Peyer's patch (tissue), 4 donors: ENCODE measurements at regions not wholly inside any gene's neighbourhood (a gene's known extent, or its start where the extent isn't known, plus 50 kb on each side); places are given as distances from the start of the nearest gene placed in this dataset.

Experiments used
- DNase-seq, 3 donors: peaks; one replicate each; pipeline ENCODE4 v3.0.0-alpha.2; 2017 to 2019
- H3K27ac ChIP-seq, 4 donors: fragments of 200-600 bp; sonication (generic); one replicate each; pipeline ENCODE4 v1.5.1; 2016 to 2019
- H3K27me3 ChIP-seq, 2 donors: fragments of 200-600 bp; sonication (generic); one replicate each; pipeline ENCODE4 v1.5.1; 2019
- H3K36me3 ChIP-seq, 3 donors: fragments of 200-600 bp; sonication (generic); one replicate each; pipeline ENCODE4 v1.5.1; 2016 to 2019
- H3K4me1 ChIP-seq, 4 donors: fragments of 200-600 bp; sonication (generic); one replicate each; pipeline ENCODE4 v1.5.1; 2016 to 2019
- H3K4me3 ChIP-seq, 4 donors: fragments of 200-600 bp; sonication (generic); 1 replicate in 3 of 4; 2 replicates in 1 of 4; pipeline ENCODE4 v1.5.1; 2016 to 2019; ENCODE audit warnings: mild to moderate bottlenecking in 1 of 4
- H3K9me3 ChIP-seq, 4 donors: fragments of 200-600 bp; sonication (generic); one replicate each; pipeline ENCODE4 v1.5.1; 2016 to 2019; ENCODE audit warnings: mild to moderate bottlenecking in 1 of 4
- CTCF ChIP-seq, 6 experiments: fragments of 450-650 bp in 4 of 6; fragments of 200-600 bp in 2 of 6; sonication (generic) in 1 of 6; IDR thresholded peaks; one replicate each; pipeline ENCODE4 v1.5.1; 2017 to 2019; ENCODE audit warnings: antibody characterized with exemption in 6 of 6, mild to moderate bottlenecking in 3 of 6, moderate library complexity in 1 of 6
- POLR2A ChIP-seq, 2 donors: fragments of 450-650 bp; IDR thresholded peaks; one replicate each; pipeline ENCODE4 v1.5.1; 2017; ENCODE audit warnings: antibody characterized with exemption in 2 of 2, mild to moderate bottlenecking in 2 of 2, moderate library complexity in 2 of 2

- no peak for DNase-seq
- Histone ChIP-seq H3K4me3 (no peak overlapping the region), H3K9me3 (no peaks in the 10 kb centered on the region), H3K27me3 (no peaks in the 10 kb centered on the region), H3K36me3 (no peaks in the 10 kb centered on the region), H3K4me1 (no peaks in the 10 kb centered on the region), H3K27ac (no peak overlapping the region)
- TF ChIP-seq CTCF (IDR thresholded peaks at IDR 0.05) (no peak), POLR2A (IDR thresholded peaks at IDR 0.05) (no peak)
Observed at GRCh38 chr15:97884513-97885131, 75.9 kb upstream of the ARRDC4 start.

GRCh38 chr15:97890307-97890706 lies 70.2 kb upstream of the ARRDC4 start:
- TF ChIP-seq POLR2A (IDR thresholded peaks at IDR 0.05) (no peak), CTCF (IDR thresholded peaks at IDR 0.05) (no peak)
- H3K27ac ChIP-seq: no peak overlapping the region

GRCh38 chr15:97892167-97892938 lies 68.2 kb upstream of the ARRDC4 start:
- no peak for DNase-seq
- no peaks in the 10 kb centered on the region for H3K4me1 ChIP-seq
- no peaks in the 10 kb centered on the region for H3K27me3 ChIP-seq
- no peaks in the 10 kb centered on the region for H3K9me3 ChIP-seq
- H3K36me3 ChIP-seq: no peaks in the 10 kb centered on the region
- TF ChIP-seq POLR2A (IDR thresholded peaks at IDR 0.05) (no peak), CTCF (IDR thresholded peaks at IDR 0.05) (no peak)
- H3K4me3 ChIP-seq: no peak overlapping the region
- H3K27ac ChIP-seq: no peak overlapping the region

More at GRCh38 chr15:97890307-97890706, 70.2 kb upstream of the ARRDC4 start:
- no peaks in the 10 kb centered on the region for H3K4me1 ChIP-seq
- DNase-seq: no peak
- no peaks in the 10 kb centered on the region for H3K27me3 ChIP-seq
- H3K36me3 ChIP-seq: no peaks in the 10 kb centered on the region
- H3K4me3 ChIP-seq: no peak overlapping the region
- H3K9me3 ChIP-seq: no peaks in the 10 kb centered on the region

GRCh38 chr15:97893967-97894366 lies 66.5 kb upstream of the ARRDC4 start:
- H3K4me1 ChIP-seq: no peaks in the 10 kb centered on the region
- DNase-seq: no peak
- no peaks in the 10 kb centered on the region for H3K27me3 ChIP-seq

GRCh38 chr15:97899981-97900380 lies 60.5 kb upstream of the ARRDC4 start:
- Histone ChIP-seq H3K9me3 (no peaks in the 10 kb centered on the region), H3K4me1 (no peaks in the 10 kb centered on the region), H3K36me3 (no peaks in the 10 kb centered on the region), H3K4me3 (no peak overlapping the region), H3K27me3 (no peaks in the 10 kb centered on the region), H3K27ac (no peak overlapping the region)
- TF ChIP-seq CTCF (IDR thresholded peaks at IDR 0.05) (no peak), POLR2A (IDR thresholded peaks at IDR 0.05) (no peak)
- no peak for DNase-seq

More at GRCh38 chr15:97893967-97894366, 66.5 kb upstream of the ARRDC4 start:
- H3K36me3 ChIP-seq: no peaks in the 10 kb centered on the region
- no peaks in the 10 kb centered on the region for H3K9me3 ChIP-seq
- no peak overlapping the region for H3K27ac ChIP-seq
- no peak for TF ChIP-seq CTCF (IDR thresholded peaks at IDR 0.05)
- TF ChIP-seq POLR2A (IDR thresholded peaks at IDR 0.05): no peak
- no peak overlapping the region for H3K4me3 ChIP-seq
